ENCODE measurements at regions not wholly inside any gene's neighbourhood (a gene's known extent, or its start where the extent isn't known, plus 50 kb on each side); places are given as distances from the start of the nearest gene placed in this dataset.

DNA sequence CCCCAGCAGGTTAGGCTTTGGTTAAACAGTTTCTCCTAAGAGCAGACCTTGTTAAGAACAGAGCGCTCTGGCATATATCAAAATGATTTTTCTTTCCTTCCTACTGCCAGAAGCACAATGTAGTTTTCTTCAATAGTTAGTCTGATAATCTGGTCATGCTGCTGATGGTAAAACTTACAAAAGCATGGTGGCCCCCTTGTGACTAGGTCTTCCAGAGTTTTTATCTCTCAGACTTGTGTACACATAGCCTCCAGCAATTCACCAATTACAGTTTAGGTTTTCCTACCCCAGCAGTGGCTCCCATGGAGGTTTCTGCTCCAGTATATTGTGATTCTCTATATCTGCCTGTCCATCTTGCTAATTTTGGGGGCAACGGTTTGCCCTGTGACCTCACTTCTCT lies 73.3 kb upstream of the DPH5 start (continued):
- TF ChIP-seq JUNB (IDR thresholded peaks at IDR 0.05; ENCODE audit: unreplicated experiment) (no peak), CREB1 (CRISPR knock-in tag; IDR thresholded peaks at IDR 0.05; ENCODE audit: low read depth) (no peak), POLR2AphosphoS5 (IDR thresholded peaks at IDR 0.05; ENCODE audit: low read depth) (no peak), EZH2 (IDR thresholded peaks at IDR 0.05; ENCODE audit: low read depth, unreplicated experiment) (no peak), EZH2phosphoT487 (IDR thresholded peaks at IDR 0.05; ENCODE audit: unreplicated experiment) (no peak)
- TF ChIP-seq, protein P1, sequence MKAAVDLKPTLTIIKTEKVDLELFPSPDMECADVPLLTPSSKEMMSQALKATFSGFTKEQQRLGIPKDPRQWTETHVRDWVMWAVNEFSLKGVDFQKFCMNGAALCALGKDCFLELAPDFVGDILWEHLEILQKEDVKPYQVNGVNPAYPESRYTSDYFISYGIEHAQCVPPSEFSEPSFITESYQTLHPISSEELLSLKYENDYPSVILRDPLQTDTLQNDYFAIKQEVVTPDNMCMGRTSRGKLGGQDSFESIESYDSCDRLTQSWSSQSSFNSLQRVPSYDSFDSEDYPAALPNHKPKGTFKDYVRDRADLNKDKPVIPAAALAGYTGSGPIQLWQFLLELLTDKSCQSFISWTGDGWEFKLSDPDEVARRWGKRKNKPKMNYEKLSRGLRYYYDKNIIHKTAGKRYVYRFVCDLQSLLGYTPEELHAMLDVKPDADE (IDR thresholded peaks at IDR 0.05): no peak
- TF ChIP-seq, protein P2, sequence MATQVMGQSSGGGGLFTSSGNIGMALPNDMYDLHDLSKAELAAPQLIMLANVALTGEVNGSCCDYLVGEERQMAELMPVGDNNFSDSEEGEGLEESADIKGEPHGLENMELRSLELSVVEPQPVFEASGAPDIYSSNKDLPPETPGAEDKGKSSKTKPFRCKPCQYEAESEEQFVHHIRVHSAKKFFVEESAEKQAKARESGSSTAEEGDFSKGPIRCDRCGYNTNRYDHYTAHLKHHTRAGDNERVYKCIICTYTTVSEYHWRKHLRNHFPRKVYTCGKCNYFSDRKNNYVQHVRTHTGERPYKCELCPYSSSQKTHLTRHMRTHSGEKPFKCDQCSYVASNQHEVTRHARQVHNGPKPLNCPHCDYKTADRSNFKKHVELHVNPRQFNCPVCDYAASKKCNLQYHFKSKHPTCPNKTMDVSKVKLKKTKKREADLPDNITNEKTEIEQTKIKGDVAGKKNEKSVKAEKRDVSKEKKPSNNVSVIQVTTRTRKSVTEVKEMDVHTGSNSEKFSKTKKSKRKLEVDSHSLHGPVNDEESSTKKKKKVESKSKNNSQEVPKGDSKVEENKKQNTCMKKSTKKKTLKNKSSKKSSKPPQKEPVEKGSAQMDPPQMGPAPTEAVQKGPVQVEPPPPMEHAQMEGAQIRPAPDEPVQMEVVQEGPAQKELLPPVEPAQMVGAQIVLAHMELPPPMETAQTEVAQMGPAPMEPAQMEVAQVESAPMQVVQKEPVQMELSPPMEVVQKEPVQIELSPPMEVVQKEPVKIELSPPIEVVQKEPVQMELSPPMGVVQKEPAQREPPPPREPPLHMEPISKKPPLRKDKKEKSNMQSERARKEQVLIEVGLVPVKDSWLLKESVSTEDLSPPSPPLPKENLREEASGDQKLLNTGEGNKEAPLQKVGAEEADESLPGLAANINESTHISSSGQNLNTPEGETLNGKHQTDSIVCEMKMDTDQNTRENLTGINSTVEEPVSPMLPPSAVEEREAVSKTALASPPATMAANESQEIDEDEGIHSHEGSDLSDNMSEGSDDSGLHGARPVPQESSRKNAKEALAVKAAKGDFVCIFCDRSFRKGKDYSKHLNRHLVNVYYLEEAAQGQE (IDR thresholded peaks at IDR 0.05; ENCODE audit: unreplicated experiment): no peak

DNA sequence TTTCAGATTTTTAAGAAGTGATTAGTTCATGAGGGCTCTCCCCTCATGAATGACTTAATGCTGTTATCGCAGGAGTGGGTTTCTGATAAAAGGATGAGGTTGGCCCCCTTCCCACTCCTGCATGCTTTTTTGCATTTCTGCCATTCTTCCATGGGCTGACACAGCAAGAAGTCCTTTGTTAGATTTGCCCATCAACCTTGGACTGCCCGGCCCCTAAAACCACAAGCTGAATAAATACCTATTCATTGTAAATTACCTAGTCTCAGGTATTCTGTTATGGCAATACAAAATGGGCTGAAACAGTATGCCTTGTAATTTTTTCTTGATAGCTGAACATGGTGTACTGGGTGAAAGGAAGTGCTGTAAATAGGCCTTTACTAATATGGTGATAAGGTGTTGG lies 72.7 kb upstream of the DPH5 start:
- Histone ChIP-seq H2AFZ (no peak overlapping the region), H3K4me1 (ENCODE audit: insufficient read depth) (no peaks in the 10 kb centered on the region), H3K4me2 (no peak overlapping the region), H3F3A (replicated peaks; ENCODE audit: low read depth) (no peaks in the 10 kb centered on the region), H3K27ac (ENCODE audit: low read depth) (no peak overlapping the region), H3K9me2 (ENCODE audit: insufficient read depth) (no peaks in the 10 kb centered on the region), H4K20me1 (replicated peaks; ENCODE audit: insufficient read depth) (no peaks in the 10 kb centered on the region), H3K4me3 (no peak overlapping the region), H3K79me2 (replicated peaks; ENCODE audit: insufficient read depth) (no peaks in the 10 kb centered on the region), H3K27me3 (ENCODE audit: insufficient read depth) (no peaks in the 10 kb centered on the region), H3K36me3 (ENCODE audit: insufficient read depth) (no peaks in the 10 kb centered on the region)
- H3K36me3 Mint-ChIP-seq (ENCODE audit: low read depth): no peaks in the 10 kb centered on the region
- H3K4me3 Mint-ChIP-seq: no peak overlapping the region
- 0 out of 3 replicates have a peak, but pooled peaks cover 3% of the 10 kb centered on the region for H3K4me1 Mint-ChIP-seq
- peaks cover 3% of the 10 kb centered on the region for H3K27me3 Mint-ChIP-seq (ENCODE audit: insufficient read depth, low read depth, poor library complexity)
- DNase-seq (ENCODE audit: low spot score) (no peak), ATAC-seq (no peak)
- no peak overlapping the region for H3K27ac Mint-ChIP-seq
- H3K9me3 Mint-ChIP-seq: no peaks in the 10 kb centered on the region
- TF ChIP-seq POLR2AphosphoS5 (IDR thresholded peaks at IDR 0.05; ENCODE audit: low read depth) (no peak), ZNF331 (CRISPR knock-in tag; IDR thresholded peaks at IDR 0.05; ENCODE audit: low read depth) (no peak)
- TF ChIP-seq, protein P2 (IDR thresholded peaks at IDR 0.05; ENCODE audit: unreplicated experiment): no peak
- TF ChIP-seq, protein P3, sequence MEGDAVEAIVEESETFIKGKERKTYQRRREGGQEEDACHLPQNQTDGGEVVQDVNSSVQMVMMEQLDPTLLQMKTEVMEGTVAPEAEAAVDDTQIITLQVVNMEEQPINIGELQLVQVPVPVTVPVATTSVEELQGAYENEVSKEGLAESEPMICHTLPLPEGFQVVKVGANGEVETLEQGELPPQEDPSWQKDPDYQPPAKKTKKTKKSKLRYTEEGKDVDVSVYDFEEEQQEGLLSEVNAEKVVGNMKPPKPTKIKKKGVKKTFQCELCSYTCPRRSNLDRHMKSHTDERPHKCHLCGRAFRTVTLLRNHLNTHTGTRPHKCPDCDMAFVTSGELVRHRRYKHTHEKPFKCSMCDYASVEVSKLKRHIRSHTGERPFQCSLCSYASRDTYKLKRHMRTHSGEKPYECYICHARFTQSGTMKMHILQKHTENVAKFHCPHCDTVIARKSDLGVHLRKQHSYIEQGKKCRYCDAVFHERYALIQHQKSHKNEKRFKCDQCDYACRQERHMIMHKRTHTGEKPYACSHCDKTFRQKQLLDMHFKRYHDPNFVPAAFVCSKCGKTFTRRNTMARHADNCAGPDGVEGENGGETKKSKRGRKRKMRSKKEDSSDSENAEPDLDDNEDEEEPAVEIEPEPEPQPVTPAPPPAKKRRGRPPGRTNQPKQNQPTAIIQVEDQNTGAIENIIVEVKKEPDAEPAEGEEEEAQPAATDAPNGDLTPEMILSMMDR (conservative IDR thresholded peaks at IDR 0.05; ENCODE audit: low read depth in 2 of 2): no peak

Measured in GM23338 (cell line).